Loucy (cell line): ENCODE measurements at regions not wholly inside any gene's neighbourhood (a gene's known extent, or its start where the extent isn't known, plus 50 kb on each side); places are given as distances from the start of the nearest gene placed in this dataset.

ENCODE experiments used
- H2AFZ ChIP-seq: fragments of 200-600 bp; sonication (generic); 2 replicates; pipeline ENCODE4 v1.6.0; 2016; ENCODE audit warnings: antibody characterized with exemption, mild to moderate bottlenecking, low read length, moderate library complexity
- H3F3A ChIP-seq: fragments of 200-600 bp; 2 replicates; pipeline ENCODE4 v1.6.0; 2016; ENCODE audit warnings: antibody characterized with exemption, low read depth, mild to moderate bottlenecking
- H3K27me3 ChIP-seq: fragments of 200-600 bp; sonication (generic); 2 replicates; pipeline ENCODE4 v1.6.1; 2014; ENCODE audit warnings: low read length, mild to moderate bottlenecking; ENCODE audit not compliant: insufficient read depth, poor library complexity, severe bottlenecking
- H3K36me3 ChIP-seq: fragments of 200-600 bp; sonication (generic); 2 replicates; pipeline ENCODE4 v1.6.1; 2016; ENCODE audit warnings: low read length; ENCODE audit not compliant: insufficient read depth
- H3K4me1 ChIP-seq: fragments of 200-600 bp; sonication (generic); 2 replicates; pipeline ENCODE4 v1.5.1; 2014; ENCODE audit warnings: low read length, mild to moderate bottlenecking; ENCODE audit not compliant: insufficient read depth, poor library complexity, severe bottlenecking
- H3K4me2 ChIP-seq: fragments of 200-600 bp; sonication (generic); 2 replicates; pipeline ENCODE4 v1.6.0; 2014; ENCODE audit warnings: antibody characterized with exemption, low read length, low read depth, mild to moderate bottlenecking; ENCODE audit not compliant: poor library complexity, severe bottlenecking
- H3K4me3 ChIP-seq: fragments of 200-600 bp; sonication (generic); 2 replicates; pipeline ENCODE4 v1.5.1; 2014; ENCODE audit warnings: low read length, mild to moderate bottlenecking, mixed read lengths; ENCODE audit not compliant: poor library complexity, severe bottlenecking
- H3K79me2 ChIP-seq: fragments of 200-600 bp; sonication (generic); 2 replicates; pipeline ENCODE4 v1.6.1; 2014; ENCODE audit warnings: low read length; ENCODE audit not compliant: insufficient read depth
- H3K9ac ChIP-seq: fragments of 200-600 bp; sonication (generic); 2 replicates; pipeline ENCODE4 v1.6.0; 2014; ENCODE audit warnings: mild to moderate bottlenecking, low read depth, low read length, moderate library complexity; ENCODE audit not compliant: poor library complexity, severe bottlenecking
- H3K9me2 ChIP-seq: fragments of 200-600 bp; sonication (generic); replicated peaks from 2 replicates; pipeline ENCODE4 v1.6.1; 2016; ENCODE audit warnings: low read depth, low read length, mixed read lengths
- H3K9me3 ChIP-seq: fragments of 200-600 bp; sonication (generic); 2 replicates; pipeline ENCODE4 v1.6.1; 2014; ENCODE audit warnings: mild to moderate bottlenecking, antibody characterized with exemption, low read length, low read depth; ENCODE audit not compliant: insufficient read depth
- H4K20me1 ChIP-seq: fragments of 200-600 bp; sonication (generic); 2 replicates; pipeline ENCODE4 v1.6.0; 2014; ENCODE audit warnings: antibody characterized with exemption, low read length, mild to moderate bottlenecking; ENCODE audit not compliant: insufficient read depth, poor library complexity, severe bottlenecking
- CTCF ChIP-seq: fragments of 200-600 bp; sonication (generic); conservative IDR thresholded peaks from 2 replicates; pipeline ENCODE4 v1.5.1; 2014; ENCODE audit warnings: mild to moderate bottlenecking, antibody characterized with exemption, low read length
- EZH2phosphoT487 ChIP-seq: fragments of 200-600 bp; IDR thresholded peaks from 2 replicates; pipeline ENCODE4 v1.6.1; 2018; ENCODE audit warnings: antibody characterized with exemption, mild to moderate bottlenecking, moderate library complexity, borderline replicate concordance

GRCh38 chr2:239869272-239870155 is 155.6 kb downstream of the NDUFA10 start:
- TF ChIP-seq CTCF (no peak), EZH2phosphoT487 (no peak)
- Histone ChIP-seq H3K27me3 (no peaks in the 10 kb centered on the region), H4K20me1 (no peaks in the 10 kb centered on the region), H3K9me2 (no peaks in the 10 kb centered on the region), H3K4me1 (no peaks in the 10 kb centered on the region), H3K9ac (no peak overlapping the region), H3K4me2 (no peak overlapping the region), H3K9me3 (peaks cover 29% of the 10 kb centered on the region; the same call in 1 of the 2 replicates), H3F3A (peaks cover 6% of the 10 kb centered on the region; the same call in 1 of the 2 replicates), H3K36me3 (no peaks in the 10 kb centered on the region), H3K79me2 (no peaks in the 10 kb centered on the region), H3K4me3 (no peak overlapping the region), H2AFZ (no peak overlapping the region)

DNA sequence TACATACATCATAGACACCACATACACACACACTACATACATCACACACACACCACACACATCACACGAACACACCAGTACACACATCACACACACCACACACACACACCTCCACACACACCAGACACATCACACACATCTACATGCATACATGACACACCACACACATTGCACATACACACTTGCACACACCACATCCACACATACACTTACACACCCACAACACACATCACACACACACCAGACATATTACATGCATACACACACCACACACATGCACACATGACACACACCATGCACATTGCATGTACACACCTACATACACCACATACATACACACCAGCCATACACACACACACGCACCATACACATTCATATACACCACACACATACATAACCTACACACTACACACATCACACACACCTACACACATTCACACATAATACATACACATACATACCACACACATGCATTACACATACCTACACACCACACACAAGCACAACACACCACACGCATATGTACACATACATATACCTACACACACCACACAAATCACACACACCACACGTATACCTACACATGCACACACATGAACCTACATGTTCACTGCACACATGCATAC is 156.5 kb downstream of the NDUFA10 start:
- H3K9ac ChIP-seq = no peak overlapping the region
- no peak overlapping the region for H3K4me3 ChIP-seq

GRCh38 chr2:239866778-239867177 is 158.4 kb downstream of the NDUFA10 start:
- Histone ChIP-seq H3K4me1 (no peaks in the 10 kb centered on the region), H3K36me3 (no peaks in the 10 kb centered on the region), H3K9me3 (peaks cover 29% of the 10 kb centered on the region; the same call in 1 of the 2 replicates), H3K79me2 (no peaks in the 10 kb centered on the region), H3K9me2 (no peaks in the 10 kb centered on the region), H3K4me2 (no peak overlapping the region), H3K27me3 (no peaks in the 10 kb centered on the region), H2AFZ (no peak overlapping the region), H3K9ac (no peak overlapping the region), H4K20me1 (no peaks in the 10 kb centered on the region), H3K4me3 (no peak overlapping the region), H3F3A (peaks cover 6% of the 10 kb centered on the region; the same call in 1 of the 2 replicates)
- TF ChIP-seq EZH2phosphoT487 (no peak), CTCF (no peak)

More for the DNA sequence above, 156.5 kb downstream of the NDUFA10 start:
- H3K9me3 ChIP-seq = peaks cover 29% of the 10 kb centered on the region; the same call in 1 of the 2 replicates
- H3F3A ChIP-seq = peaks cover 6% of the 10 kb centered on the region; the same call in 1 of the 2 replicates
- H3K79me2 ChIP-seq = no peaks in the 10 kb centered on the region
- H3K4me2 ChIP-seq = no peak overlapping the region
- no peaks in the 10 kb centered on the region for H3K9me2 ChIP-seq
- TF ChIP-seq CTCF = no peak
- TF ChIP-seq EZH2phosphoT487 = no peak
- H3K36me3 ChIP-seq = no peaks in the 10 kb centered on the region
- H3K27me3 ChIP-seq = no peaks in the 10 kb centered on the region
- H2AFZ ChIP-seq = no peak overlapping the region
- H3K4me1 ChIP-seq = no peaks in the 10 kb centered on the region
- H4K20me1 ChIP-seq = no peaks in the 10 kb centered on the region
